ENCODE measurements at regions not wholly inside any gene's neighbourhood (a gene's known extent, or its start where the extent isn't known, plus 50 kb on each side); places are given as distances from the start of the nearest gene placed in this dataset.

DNA sequence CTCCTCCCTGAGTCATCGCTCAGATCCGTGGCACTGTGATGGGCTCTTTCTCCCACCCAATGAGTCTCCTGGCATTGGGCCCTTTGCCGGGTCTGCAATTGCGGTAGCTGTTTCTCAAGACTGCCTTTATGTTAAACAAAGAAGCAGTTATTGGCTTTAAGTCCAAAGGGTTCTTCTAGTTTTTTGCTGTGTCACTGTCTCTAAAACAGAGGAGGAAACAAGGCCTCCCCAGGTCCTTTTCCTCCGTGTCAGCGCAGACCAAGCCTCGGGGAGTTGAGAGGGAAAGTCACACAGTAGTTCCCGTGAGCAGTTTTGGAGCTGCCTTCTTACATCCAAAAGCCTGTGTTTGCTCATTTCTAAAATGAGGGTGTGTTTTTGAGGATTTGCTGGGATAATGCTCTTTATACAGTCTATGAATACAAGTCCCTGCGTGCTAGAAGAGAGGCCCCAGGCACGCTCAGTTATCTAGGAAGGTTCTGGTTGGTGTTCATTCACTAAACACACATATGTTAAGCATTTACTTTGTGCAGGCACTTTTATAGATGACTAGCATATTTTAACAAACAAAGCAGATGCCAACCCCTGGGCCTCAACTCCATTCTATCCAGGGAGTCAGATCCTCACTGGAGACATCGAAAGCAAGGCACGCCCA is 126.0 kb upstream of the PZP start:
- no peak overlapping the region for H3K9ac ChIP-seq (ENCODE audit: extremely low read depth, insufficient read length, low read length)
- no peak overlapping the region for H4K91ac ChIP-seq (ENCODE audit: insufficient read length, low read depth, low read length)
- no peaks in the 10 kb centered on the region for H3K9me3 ChIP-seq (ENCODE audit: control insufficient read depth, low read depth, low read length)
- no peak for DNase-seq
- no peak overlapping the region for H2BK15ac ChIP-seq (ENCODE audit: low read depth, low read length)
- H2BK120ac ChIP-seq (ENCODE audit: low read depth, low read length, poor library complexity, severe bottlenecking), result no peak overlapping the region
- H4K5ac ChIP-seq (ENCODE audit: insufficient read length, low read depth, low read length), result no peak overlapping the region
- no peaks in the 10 kb centered on the region for H3K27me3 ChIP-seq (ENCODE audit: insufficient read depth, low read length)
- H3K23me2 ChIP-seq (ENCODE audit: insufficient read length, low read depth, low read length, poor library complexity, severe bottlenecking), result no peaks in the 10 kb centered on the region
- no peak overlapping the region for H2BK20ac ChIP-seq (ENCODE audit: low read depth, low read length, poor library complexity, severe bottlenecking)
- H3T11ph ChIP-seq (ENCODE audit: low read length), result no peak overlapping the region
- H3K56ac ChIP-seq (ENCODE audit: insufficient read length, low read depth, low read length), result no peak overlapping the region
- no peaks in the 10 kb centered on the region for H3K79me2 ChIP-seq (ENCODE audit: insufficient read depth, low read length)
- no peak overlapping the region for H2BK12ac ChIP-seq (ENCODE audit: insufficient read length, low read depth, low read length)
- Mint-ChIP-seq H3K4me1 (peaks cover 2 to 3% of the 10 kb centered on the region in 2 experiments; a peak in 2 of 4 replicates), H3K27me3 (ENCODE audit: low read depth) (no peaks in the 10 kb centered on the region), H3K27ac (peak overlapping the region in 2 of 3 experiments; percentile 74 to 83; a peak in 3 of 7 replicates), H3K9me3 (peaks cover 10 to 15% of the 10 kb centered on the region in 2 experiments), H3K4me3 (no peak overlapping the region), H3K36me3 (ENCODE audit: insufficient read depth in 1 of 3, low read depth in 3 of 3) (peaks cover 13 to 28% (median 21%) of the 10 kb centered on the region in 3 experiments)
- no peaks in the 10 kb centered on the region for H3K79me1 ChIP-seq (ENCODE audit: insufficient read depth, low read depth, low read length, poor library complexity, severe bottlenecking)
- H2AFZ ChIP-seq (ENCODE audit: low read length), result no peak overlapping the region
- H2AK5ac ChIP-seq (ENCODE audit: insufficient read length, low read length), result no peak overlapping the region
- no peak overlapping the region for H3K4me2 ChIP-seq (ENCODE audit: insufficient read depth, insufficient read length, low read length)
- H3K14ac ChIP-seq (ENCODE audit: insufficient read depth, low read length), result no peak overlapping the region
- TF ChIP-seq, protein P1, sequence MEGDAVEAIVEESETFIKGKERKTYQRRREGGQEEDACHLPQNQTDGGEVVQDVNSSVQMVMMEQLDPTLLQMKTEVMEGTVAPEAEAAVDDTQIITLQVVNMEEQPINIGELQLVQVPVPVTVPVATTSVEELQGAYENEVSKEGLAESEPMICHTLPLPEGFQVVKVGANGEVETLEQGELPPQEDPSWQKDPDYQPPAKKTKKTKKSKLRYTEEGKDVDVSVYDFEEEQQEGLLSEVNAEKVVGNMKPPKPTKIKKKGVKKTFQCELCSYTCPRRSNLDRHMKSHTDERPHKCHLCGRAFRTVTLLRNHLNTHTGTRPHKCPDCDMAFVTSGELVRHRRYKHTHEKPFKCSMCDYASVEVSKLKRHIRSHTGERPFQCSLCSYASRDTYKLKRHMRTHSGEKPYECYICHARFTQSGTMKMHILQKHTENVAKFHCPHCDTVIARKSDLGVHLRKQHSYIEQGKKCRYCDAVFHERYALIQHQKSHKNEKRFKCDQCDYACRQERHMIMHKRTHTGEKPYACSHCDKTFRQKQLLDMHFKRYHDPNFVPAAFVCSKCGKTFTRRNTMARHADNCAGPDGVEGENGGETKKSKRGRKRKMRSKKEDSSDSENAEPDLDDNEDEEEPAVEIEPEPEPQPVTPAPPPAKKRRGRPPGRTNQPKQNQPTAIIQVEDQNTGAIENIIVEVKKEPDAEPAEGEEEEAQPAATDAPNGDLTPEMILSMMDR (conservative IDR thresholded peaks at IDR 0.05), result no peak
- no peak overlapping the region for H4K8ac ChIP-seq (replicated peaks; ENCODE audit: insufficient read length, low read depth, low read length)
- no peak overlapping the region for H3K4ac ChIP-seq (ENCODE audit: low read depth, low read length)
- H2BK5ac ChIP-seq (ENCODE audit: insufficient read length, low read length), result no peak overlapping the region
- H3K23ac ChIP-seq (ENCODE audit: insufficient read length, low read depth, low read length), result no peak overlapping the region
- H4K20me1 ChIP-seq (ENCODE audit: control insufficient read depth, insufficient read depth, insufficient read length), result no peaks in the 10 kb centered on the region
- H3K27ac ChIP-seq (ENCODE audit: insufficient read length, low read depth, low read length), result no peak overlapping the region
- H3K18ac ChIP-seq (ENCODE audit: insufficient read length, low read depth, low read length), result no peak overlapping the region
- no CpG with 5 or more reads among the region's 12 CpGs for WGBS (ENCODE audit: extremely low coverage, insufficient read length, low lambda C conversion rate)
- no peaks in the 10 kb centered on the region for H3K4me1 ChIP-seq (ENCODE audit: insufficient read depth, low read length)

Data from H9 (cell line).